ENCODE measurements at regions not wholly inside any gene's neighbourhood (a gene's known extent, or its start where the extent isn't known, plus 50 kb on each side); places are given as distances from the start of the nearest gene placed in this dataset.

DNA sequence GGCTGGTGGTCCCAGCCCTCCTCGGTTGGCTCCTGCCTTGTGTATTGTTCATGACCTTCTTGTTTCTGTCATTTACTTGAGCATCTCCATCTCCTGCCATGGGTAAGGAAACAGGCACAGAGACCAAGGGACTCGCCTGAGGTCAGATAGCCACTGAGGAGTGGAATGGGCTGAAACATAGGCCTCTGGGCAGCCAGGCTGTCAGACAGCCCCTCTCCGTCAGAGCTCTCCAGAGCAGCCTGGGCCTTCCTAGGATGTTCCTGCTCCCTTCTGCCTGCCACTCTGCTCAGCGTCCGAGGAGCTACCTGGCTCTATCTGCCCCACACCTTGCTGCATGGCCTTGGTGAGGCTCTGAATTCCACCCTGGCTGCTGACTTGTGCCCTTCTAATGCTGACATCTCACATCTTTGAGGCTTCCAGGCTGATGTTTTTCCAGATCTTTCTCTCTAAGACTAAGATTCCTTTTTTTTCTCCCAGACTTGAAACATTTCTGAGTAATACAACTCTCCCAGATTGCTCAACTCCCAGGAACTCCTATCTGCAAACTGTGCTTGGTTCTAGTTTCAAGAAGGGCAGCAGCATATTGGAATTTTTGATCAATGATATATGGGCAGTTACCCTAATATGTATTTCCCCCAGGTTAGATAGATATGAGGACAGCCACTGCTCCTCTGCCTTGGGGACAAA is 67.7 kb downstream of the MCFD2 start:
- Histone ChIP-seq H3K4me2 (ENCODE audit: low read length) (peak overlapping the region; percentile 16), H3K27me3 (ENCODE audit: control insufficient read depth, insufficient read depth, low read length) (no peaks in the 10 kb centered on the region), H3K79me2 (no peaks in the 10 kb centered on the region), H3K9me3 (ENCODE audit: control insufficient read depth, low read length) (no peaks in the 10 kb centered on the region), H2AFZ (peak overlapping the region; percentile 87), H3K9ac (no peak overlapping the region), H3K27ac (peak overlapping the region; percentile 88), H3K4me1 (peaks cover 44% of the 10 kb centered on the region), H3K36me3 (ENCODE audit: control insufficient read depth, insufficient read depth, low read length) (no peaks in the 10 kb centered on the region), H3K4me3 (ENCODE audit: low read depth, low read length) (no peak overlapping the region)
- TF ChIP-seq CTCF (IDR thresholded peaks at IDR 0.05): no peak

DNA sequence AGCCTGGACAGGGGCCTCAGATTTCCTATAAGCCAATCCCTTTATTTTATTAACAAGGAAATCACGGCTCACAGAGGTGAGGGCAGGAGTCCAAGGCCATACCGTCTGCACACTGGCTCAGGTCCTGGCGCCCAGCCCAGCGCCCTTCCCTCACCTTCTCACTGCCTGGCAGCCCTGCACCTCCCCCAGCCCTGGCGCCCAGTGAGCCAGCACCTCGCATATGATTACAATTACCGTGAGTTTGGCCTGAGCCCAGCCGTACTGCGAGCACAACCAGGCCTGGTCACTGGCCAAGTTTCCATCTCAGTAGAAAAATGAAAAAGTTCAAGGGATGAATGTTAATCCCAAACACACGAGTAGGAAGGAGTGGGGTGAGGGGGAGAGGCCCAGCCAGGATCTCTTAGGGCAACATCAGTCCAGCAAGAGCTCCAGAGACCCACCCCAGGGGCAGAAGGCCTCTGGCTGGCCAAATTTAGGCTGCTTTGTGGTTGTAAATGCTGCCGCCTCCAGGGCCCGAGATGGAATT is 68.4 kb downstream of the MCFD2 start:
- Histone ChIP-seq H3K27me3 (ENCODE audit: control insufficient read depth, insufficient read depth, low read length) (no peaks in the 10 kb centered on the region), H3K27ac (peak overlapping the region; percentile 88), H3K4me1 (peaks cover 44% of the 10 kb centered on the region), H3K9me3 (ENCODE audit: control insufficient read depth, low read length) (no peaks in the 10 kb centered on the region), H2AFZ (peak overlapping the region; percentile 87), H3K79me2 (no peaks in the 10 kb centered on the region), H3K4me2 (ENCODE audit: low read length) (peak overlapping the region; percentile 16), H3K9ac (no peak overlapping the region), H3K36me3 (ENCODE audit: control insufficient read depth, insufficient read depth, low read length) (no peaks in the 10 kb centered on the region), H3K4me3 (ENCODE audit: low read depth, low read length) (no peak overlapping the region)
- no peak for TF ChIP-seq CTCF (IDR thresholded peaks at IDR 0.05)

- peaks cover 44% of the 10 kb centered on the region for H3K4me1 ChIP-seq
These were observed 69.1 kb downstream of the MCFD2 start for GRCh38 chr2:46846536-46846935.

GRCh38 chr2:46845542-46846486 is 69.8 kb downstream of the MCFD2 start:
- no peaks in the 10 kb centered on the region for H3K27me3 ChIP-seq (ENCODE audit: control insufficient read depth, insufficient read depth, low read length)
- H3K4me1 ChIP-seq: peaks cover 44% of the 10 kb centered on the region
- H3K9ac ChIP-seq: no peak overlapping the region
- no peak overlapping the region for H3K4me3 ChIP-seq (ENCODE audit: low read depth, low read length)
- H2AFZ ChIP-seq: peak overlapping the region; percentile 87
- H3K9me3 ChIP-seq (ENCODE audit: control insufficient read depth, low read length): no peaks in the 10 kb centered on the region
- no peak for TF ChIP-seq CTCF (IDR thresholded peaks at IDR 0.05)
- H3K79me2 ChIP-seq: no peaks in the 10 kb centered on the region
- no peak overlapping the region for H3K4me2 ChIP-seq (ENCODE audit: low read length)
- H3K36me3 ChIP-seq (ENCODE audit: control insufficient read depth, insufficient read depth, low read length): no peaks in the 10 kb centered on the region
- H3K27ac ChIP-seq: peak overlapping the region; percentile 88

More at GRCh38 chr2:46846536-46846935, 69.1 kb downstream of the MCFD2 start:
- no peak for TF ChIP-seq CTCF (IDR thresholded peaks at IDR 0.05)
- H2AFZ ChIP-seq: peak overlapping the region; percentile 87
- H3K4me2 ChIP-seq (ENCODE audit: low read length): no peak overlapping the region
- H3K79me2 ChIP-seq: no peaks in the 10 kb centered on the region
- H3K4me3 ChIP-seq (ENCODE audit: low read depth, low read length): no peak overlapping the region
- no peaks in the 10 kb centered on the region for H3K9me3 ChIP-seq (ENCODE audit: control insufficient read depth, low read length)
- no peaks in the 10 kb centered on the region for H3K36me3 ChIP-seq (ENCODE audit: control insufficient read depth, insufficient read depth, low read length)
- peak overlapping the region; percentile 88 for H3K27ac ChIP-seq
- no peaks in the 10 kb centered on the region for H3K27me3 ChIP-seq (ENCODE audit: control insufficient read depth, insufficient read depth, low read length)
- H3K9ac ChIP-seq: no peak overlapping the region
